OCI-LY3 (cell line): ENCODE measurements at regions not wholly inside any gene's neighbourhood (a gene's known extent, or its start where the extent isn't known, plus 50 kb on each side); places are given as distances from the start of the nearest gene placed in this dataset.

Source experiments
- H2AFZ ChIP-seq: fragments of 200-600, 300-600 bp; shearing (Covaris generic); 2 replicates; pipeline ENCODE4 v1.6.0; 2014; ENCODE audit warnings: antibody characterized with exemption, low read depth, low read length
- H3K27ac ChIP-seq: fragments of 200-600, 300-600 bp; sonication (generic); 2 replicates; pipeline ENCODE4 v1.5.1; 2014; ENCODE audit warnings: mild to moderate bottlenecking, low read length, moderate library complexity, mixed read lengths
- H3K27me3 ChIP-seq: fragments of 200-600, 300-600 bp; sonication (generic); 2 replicates; pipeline ENCODE4 v1.6.1; 2014; ENCODE audit warnings: low read depth, low read length, mixed read lengths
- H3K36me3 ChIP-seq: fragments of 200-600, 300-600 bp; sonication (generic); replicated peaks from 2 replicates; pipeline ENCODE3; 2014; ENCODE audit warnings: low read depth, low read length, mixed read lengths
- H3K4me1 ChIP-seq: fragments of 300-600, 200-600 bp; sonication (generic); 2 replicates; pipeline ENCODE4 v1.6.1; 2014; ENCODE audit warnings: low read length, mixed read lengths
- H3K4me2 ChIP-seq: fragments of 200-600, 300-600 bp; sonication (generic); 2 replicates; pipeline ENCODE4 v1.6.1; 2014; ENCODE audit warnings: low read length, mixed read lengths
- H3K4me3 ChIP-seq: fragments of 300-600, 200-600 bp; sonication (generic); 2 replicates; pipeline ENCODE4 v1.5.1; 2014; ENCODE audit warnings: antibody characterized with exemption, mild to moderate bottlenecking, low read length, moderate library complexity
- H3K79me2 ChIP-seq: fragments of 300-600, 200-600 bp; shearing (Covaris generic); 2 replicates; pipeline ENCODE4 v1.6.1; 2014; ENCODE audit warnings: mild to moderate bottlenecking, low read length, mixed read lengths
- H3K9ac ChIP-seq: fragments of 300-600, 200-600 bp; shearing (Covaris generic); 2 replicates; pipeline ENCODE4 v1.6.0; 2014; ENCODE audit warnings: mild to moderate bottlenecking, low read length, moderate library complexity
- H3K9me3 ChIP-seq: fragments of 200-600, 300-600 bp; shearing (Covaris generic); 2 replicates; pipeline ENCODE4 v1.6.1; 2014; ENCODE audit warnings: low read length, mixed read lengths; ENCODE audit not compliant: insufficient read depth
- H4K20me1 ChIP-seq: fragments of 200-600, 300-600 bp; sonication (generic); 2 replicates; pipeline ENCODE4 v1.6.1; 2016; ENCODE audit warnings: low read length, mixed read lengths; ENCODE audit not compliant: insufficient read depth
- CTCF ChIP-seq: fragments of 200-600, 300-600 bp; sonication (generic); IDR thresholded peaks from 2 replicates; pipeline ENCODE4 v1.5.1; 2014; ENCODE audit warnings: antibody characterized with exemption, low read length, low read depth
- EZH2phosphoT487 ChIP-seq: fragments of 200-600 bp; shearing (Covaris generic); IDR thresholded peaks from 2 replicates; pipeline ENCODE4 v1.6.1; 2018; ENCODE audit warnings: antibody characterized with exemption, mixed run types, low read depth

GRCh38 chr12:88298761-88299242 lies 156.7 kb downstream of the TMTC3 start:
- Histone ChIP-seq H4K20me1 (no peaks in the 10 kb centered on the region), H3K36me3 (peaks cover 3% of the 10 kb centered on the region), H3K27ac (peak overlapping the region; percentile 75), H3K9ac (no peak overlapping the region), H3K27me3 (no peaks in the 10 kb centered on the region), H2AFZ (no peak overlapping the region), H3K4me1 (peaks cover 30% of the 10 kb centered on the region), H3K79me2 (no peaks in the 10 kb centered on the region), H3K9me3 (no peaks in the 10 kb centered on the region), H3K4me3 (no peak overlapping the region), H3K4me2 (peak overlapping the region; percentile 44; the same call in 1 of the 2 replicates)
- no peak for TF ChIP-seq CTCF
- TF ChIP-seq EZH2phosphoT487 = no peak

GRCh38 chr12:88299567-88300101 lies 157.5 kb downstream of the TMTC3 start:
- Histone ChIP-seq H3K9ac (peak overlapping the region; percentile 11; the same call in 1 of the 2 replicates), H3K4me3 (no peak overlapping the region), H3K9me3 (no peaks in the 10 kb centered on the region), H3K27me3 (no peaks in the 10 kb centered on the region), H3K4me2 (peak overlapping the region; percentile 44), H3K79me2 (no peaks in the 10 kb centered on the region), H3K36me3 (peaks cover 3% of the 10 kb centered on the region), H2AFZ (no peak overlapping the region), H3K27ac (peak overlapping the region; percentile 75), H3K4me1 (peaks cover 30% of the 10 kb centered on the region), H4K20me1 (no peaks in the 10 kb centered on the region)
- TF ChIP-seq CTCF (no peak), EZH2phosphoT487 (no peak)

GRCh38 chr12:88300931-88301330 lies 158.8 kb downstream of the TMTC3 start:
- Histone ChIP-seq H3K4me3 (no peak overlapping the region), H3K9ac (no peak overlapping the region), H3K79me2 (no peaks in the 10 kb centered on the region), H3K36me3 (peaks cover 3% of the 10 kb centered on the region), H3K4me2 (no peak overlapping the region), H3K4me1 (peaks cover 30% of the 10 kb centered on the region), H3K27me3 (no peaks in the 10 kb centered on the region), H3K9me3 (no peaks in the 10 kb centered on the region), H3K27ac (no peak overlapping the region), H2AFZ (no peak overlapping the region), H4K20me1 (no peaks in the 10 kb centered on the region)
- no peak for TF ChIP-seq CTCF
- no peak for TF ChIP-seq EZH2phosphoT487

- H3K4me2 ChIP-seq = no peak overlapping the region
- H3K9ac ChIP-seq = no peak overlapping the region
- no peak overlapping the region for H3K4me3 ChIP-seq
- no peaks in the 10 kb centered on the region for H4K20me1 ChIP-seq
- no peak overlapping the region for H3K27ac ChIP-seq
- TF ChIP-seq EZH2phosphoT487 (no peak), CTCF (no peak)
- no peaks in the 10 kb centered on the region for H3K79me2 ChIP-seq
- H2AFZ ChIP-seq = no peak overlapping the region
- no peaks in the 10 kb centered on the region for H3K27me3 ChIP-seq
- H3K9me3 ChIP-seq = no peaks in the 10 kb centered on the region
- peaks cover 28% of the 10 kb centered on the region for H3K4me1 ChIP-seq
- H3K36me3 ChIP-seq = peaks cover 3% of the 10 kb centered on the region
Measured at GRCh38 chr12:88303335-88303734, 161.2 kb downstream of the TMTC3 start.
